HL-60 (cell line): ENCODE measurements at regions not wholly inside any gene's neighbourhood (a gene's known extent, or its start where the extent isn't known, plus 50 kb on each side); places are given as distances from the start of the nearest gene placed in this dataset.

Experiments used
- CTCF ChIP-seq: IDR thresholded peaks from one replicate; pipeline ENCODE4 v1.5.1; 2011; ENCODE audit warnings: low read length, control low read depth, inconsistent platforms; ENCODE audit not compliant: insufficient read depth
- POLR2AphosphoS5 ChIP-seq: IDR thresholded peaks from 2 replicates; pipeline ENCODE4 v1.6.1; 2012; ENCODE audit warnings: low read depth

GRCh38 chr18:73040247-73040646, 172.5 kb upstream of the NETO1 start:
- TF ChIP-seq CTCF (no peak), POLR2AphosphoS5 (no peak)
